ENCODE measurements at regions not wholly inside any gene's neighbourhood (a gene's known extent, or its start where the extent isn't known, plus 50 kb on each side); places are given as distances from the start of the nearest gene placed in this dataset.
"Not testable (repeated sequence)": the region's sequence is repeated elsewhere in the genome, so short reads cannot be mapped to it uniquely, and the experiment has no call there.

DNA sequence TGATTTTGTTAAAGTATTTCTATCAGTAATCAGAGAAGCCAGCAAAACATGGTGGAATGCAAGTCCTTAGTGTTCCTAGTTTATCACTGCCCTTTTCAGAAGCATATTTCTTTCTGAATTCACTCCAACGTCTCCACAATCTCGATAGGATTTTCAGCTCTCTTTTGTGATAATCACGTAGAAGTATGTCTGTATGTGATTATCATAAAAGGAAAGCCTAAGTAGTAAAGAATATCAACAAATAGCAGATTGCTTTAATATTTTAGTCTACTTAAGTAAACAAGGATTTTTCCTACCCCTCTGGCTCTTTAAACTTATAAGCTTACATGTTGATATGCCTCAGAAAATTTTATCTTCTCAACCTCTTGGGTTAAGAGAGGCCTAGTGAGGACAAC lies 147.4 kb upstream of the NUDT4 start:
- peaks cover 16% of the 10 kb centered on the region for H3K4me1 ChIP-seq (ENCODE audit: control insufficient read depth, insufficient read depth, low read length, unreplicated experiment)
- peaks cover 6% of the 10 kb centered on the region; the same call in 1 of the 2 replicates for H3K36me3 ChIP-seq (ENCODE audit: insufficient read depth, low read length)
- H3K4me3 ChIP-seq (ENCODE audit: low read depth, low read length), result 0 out of 2 replicates have a peak overlapping the region, but pooled peaks have one; percentile 21
- H2AFZ ChIP-seq (ENCODE audit: low read length, unreplicated experiment), result peak overlapping the region; percentile 74
- no peaks in the 10 kb centered on the region for H3K79me2 ChIP-seq (ENCODE audit: control insufficient read depth, insufficient read depth, low read length, unreplicated experiment)
- peak overlapping the region; percentile 80 for H3K27ac ChIP-seq (ENCODE audit: low read depth, low read length)
- H3K27me3 ChIP-seq (ENCODE audit: insufficient read depth, low read length), result no peaks in the 10 kb centered on the region

- Histone ChIP-seq H3K4me3 (ENCODE audit: low read depth, low read length) (no peak overlapping the region), H3K79me2 (ENCODE audit: control insufficient read depth, insufficient read depth, low read length, unreplicated experiment) (no peaks in the 10 kb centered on the region), H3K36me3 (ENCODE audit: insufficient read depth, low read length) (peaks cover 6% of the 10 kb centered on the region; the same call in 1 of the 2 replicates)
Observed at GRCh38 chr12:93231938-93232337, 145.8 kb upstream of the NUDT4 start.

GRCh38 chr12:93234641-93235040 lies 143.1 kb upstream of the NUDT4 start:
- Histone ChIP-seq H3K36me3 (ENCODE audit: insufficient read depth, low read length) (no peaks in the 10 kb centered on the region), H3K27ac (ENCODE audit: low read depth, low read length) (no peak overlapping the region), H3K27me3 (ENCODE audit: insufficient read depth, low read length) (no peaks in the 10 kb centered on the region), H2AFZ (ENCODE audit: low read length, unreplicated experiment) (no peak overlapping the region), H3K79me2 (ENCODE audit: control insufficient read depth, insufficient read depth, low read length, unreplicated experiment) (no peaks in the 10 kb centered on the region), H3K4me1 (ENCODE audit: control insufficient read depth, insufficient read depth, low read length, unreplicated experiment) (peaks cover 9% of the 10 kb centered on the region), H3K4me3 (ENCODE audit: low read depth, low read length) (no peak overlapping the region)

More at GRCh38 chr12:93231938-93232337, 145.8 kb upstream of the NUDT4 start:
- no peak overlapping the region for H2AFZ ChIP-seq (ENCODE audit: low read length, unreplicated experiment)
- H3K27ac ChIP-seq (ENCODE audit: low read depth, low read length), result no peak overlapping the region
- H3K4me1 ChIP-seq (ENCODE audit: control insufficient read depth, insufficient read depth, low read length, unreplicated experiment), result peaks cover 16% of the 10 kb centered on the region
- no peaks in the 10 kb centered on the region for H3K27me3 ChIP-seq (ENCODE audit: insufficient read depth, low read length)

GRCh38 chr12:93235881-93236280 lies 141.8 kb upstream of the NUDT4 start:
- no peaks in the 10 kb centered on the region for H3K36me3 ChIP-seq (ENCODE audit: insufficient read depth, low read length)
- H3K27me3 ChIP-seq (ENCODE audit: insufficient read depth, low read length), result no peaks in the 10 kb centered on the region
- H3K27ac ChIP-seq (ENCODE audit: low read depth, low read length), result no peak overlapping the region
- no peak overlapping the region for H2AFZ ChIP-seq (ENCODE audit: low read length, unreplicated experiment)
- no peak overlapping the region for H3K4me3 ChIP-seq (ENCODE audit: low read depth, low read length)
- no peaks in the 10 kb centered on the region for H3K79me2 ChIP-seq (ENCODE audit: control insufficient read depth, insufficient read depth, low read length, unreplicated experiment)
- H3K4me1 ChIP-seq (ENCODE audit: control insufficient read depth, insufficient read depth, low read length, unreplicated experiment), result no peaks in the 10 kb centered on the region

GRCh38 chr12:93237235-93237915 lies 140.3 kb upstream of the NUDT4 start:
- H3K27me3 ChIP-seq (ENCODE audit: insufficient read depth, low read length), result no peaks in the 10 kb centered on the region
- H3K4me1 ChIP-seq (ENCODE audit: control insufficient read depth, insufficient read depth, low read length, unreplicated experiment), result no peaks in the 10 kb centered on the region
- H3K79me2 ChIP-seq (ENCODE audit: control insufficient read depth, insufficient read depth, low read length, unreplicated experiment), result no peaks in the 10 kb centered on the region
- no peak overlapping the region for H3K4me3 ChIP-seq (ENCODE audit: low read depth, low read length)
- no peak overlapping the region for H2AFZ ChIP-seq (ENCODE audit: low read length, unreplicated experiment)
- no peaks in the 10 kb centered on the region for H3K36me3 ChIP-seq (ENCODE audit: insufficient read depth, low read length)
- H3K27ac ChIP-seq (ENCODE audit: low read depth, low read length), result no peak overlapping the region

- not testable (repeated sequence) for H3K27ac ChIP-seq (ENCODE audit: low read depth, low read length); H3K36me3 ChIP-seq (ENCODE audit: insufficient read depth, low read length); H3K79me2 ChIP-seq (ENCODE audit: control insufficient read depth, insufficient read depth, low read length, unreplicated experiment); H3K4me1 ChIP-seq (ENCODE audit: control insufficient read depth, insufficient read depth, low read length, unreplicated experiment); H3K27me3 ChIP-seq (ENCODE audit: insufficient read depth, low read length); H3K4me3 ChIP-seq (ENCODE audit: low read depth, low read length); H2AFZ ChIP-seq (ENCODE audit: low read length, unreplicated experiment)
Observed at GRCh38 chr12:93238512-93239262, 139.0 kb upstream of the NUDT4 start.

- H2AFZ ChIP-seq (ENCODE audit: low read length, unreplicated experiment); H3K27ac ChIP-seq (ENCODE audit: low read depth, low read length); H3K4me3 ChIP-seq (ENCODE audit: low read depth, low read length); H3K36me3 ChIP-seq (ENCODE audit: insufficient read depth, low read length); H3K27me3 ChIP-seq (ENCODE audit: insufficient read depth, low read length); H3K79me2 ChIP-seq (ENCODE audit: control insufficient read depth, insufficient read depth, low read length, unreplicated experiment): not testable (repeated sequence)
- H3K4me1 ChIP-seq (ENCODE audit: control insufficient read depth, insufficient read depth, low read length, unreplicated experiment), result peaks cover 12% of the 10 kb centered on the region
Observed at GRCh38 chr12:93239789-93240188, 137.9 kb upstream of the NUDT4 start.

DNA sequence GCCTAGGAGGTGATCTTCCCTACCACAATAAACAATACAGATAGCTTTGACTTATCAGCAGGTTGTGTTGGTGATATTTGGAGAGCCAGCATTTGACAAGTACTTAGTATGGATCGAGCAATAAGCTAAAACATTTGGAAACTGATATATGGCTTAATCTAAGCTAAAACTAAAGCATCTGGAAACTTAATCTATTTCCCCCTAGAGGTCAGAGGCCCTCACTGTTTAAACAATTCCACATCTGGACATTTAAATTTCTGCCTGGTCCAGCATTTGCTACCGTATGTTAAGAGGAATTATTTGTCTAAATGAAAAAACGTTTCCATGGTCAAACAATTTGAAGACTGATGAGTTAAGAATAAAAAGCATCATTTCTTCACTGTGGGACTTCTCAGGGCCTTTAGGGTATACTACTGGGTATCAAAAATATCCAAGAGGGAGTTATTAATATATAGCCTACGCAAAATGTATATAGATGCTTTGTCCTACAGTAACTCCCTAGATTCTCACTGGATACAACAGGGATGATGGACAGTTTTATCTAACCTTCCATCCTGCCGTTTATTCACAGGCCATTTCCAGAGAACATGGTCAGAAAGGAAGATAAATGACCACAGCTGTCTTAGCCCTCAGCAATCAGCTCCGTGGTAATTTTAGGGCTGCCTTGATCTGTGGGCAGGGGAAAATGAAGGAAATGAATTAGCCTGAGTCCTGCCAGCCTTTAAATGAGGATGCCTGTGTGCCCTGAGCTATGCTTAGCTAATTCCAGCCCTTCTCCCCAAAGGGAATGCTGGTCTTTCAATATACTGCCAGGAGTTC lies 135.4 kb upstream of the NUDT4 start:
- Histone ChIP-seq H3K4me3 (ENCODE audit: low read depth, low read length) (no peak overlapping the region), H2AFZ (ENCODE audit: low read length, unreplicated experiment) (no peak overlapping the region), H3K27me3 (ENCODE audit: insufficient read depth, low read length) (no peaks in the 10 kb centered on the region), H3K4me1 (ENCODE audit: control insufficient read depth, insufficient read depth, low read length, unreplicated experiment) (peaks cover 14% of the 10 kb centered on the region), H3K27ac (ENCODE audit: low read depth, low read length) (no peak overlapping the region), H3K79me2 (ENCODE audit: control insufficient read depth, insufficient read depth, low read length, unreplicated experiment) (no peaks in the 10 kb centered on the region), H3K36me3 (ENCODE audit: insufficient read depth, low read length) (no peaks in the 10 kb centered on the region)

- no peaks in the 10 kb centered on the region for H3K36me3 ChIP-seq (ENCODE audit: insufficient read depth, low read length)
- no peak overlapping the region for H3K4me3 ChIP-seq (ENCODE audit: low read depth, low read length)
- no peaks in the 10 kb centered on the region for H3K27me3 ChIP-seq (ENCODE audit: insufficient read depth, low read length)
- H3K27ac ChIP-seq (ENCODE audit: low read depth, low read length), result no peak overlapping the region
- H3K4me1 ChIP-seq (ENCODE audit: control insufficient read depth, insufficient read depth, low read length, unreplicated experiment), result peaks cover 14% of the 10 kb centered on the region
- no peaks in the 10 kb centered on the region for H3K79me2 ChIP-seq (ENCODE audit: control insufficient read depth, insufficient read depth, low read length, unreplicated experiment)
- H2AFZ ChIP-seq (ENCODE audit: low read length, unreplicated experiment), result no peak overlapping the region
Observed at GRCh38 chr12:93243382-93243688, 134.4 kb upstream of the NUDT4 start.

DNA sequence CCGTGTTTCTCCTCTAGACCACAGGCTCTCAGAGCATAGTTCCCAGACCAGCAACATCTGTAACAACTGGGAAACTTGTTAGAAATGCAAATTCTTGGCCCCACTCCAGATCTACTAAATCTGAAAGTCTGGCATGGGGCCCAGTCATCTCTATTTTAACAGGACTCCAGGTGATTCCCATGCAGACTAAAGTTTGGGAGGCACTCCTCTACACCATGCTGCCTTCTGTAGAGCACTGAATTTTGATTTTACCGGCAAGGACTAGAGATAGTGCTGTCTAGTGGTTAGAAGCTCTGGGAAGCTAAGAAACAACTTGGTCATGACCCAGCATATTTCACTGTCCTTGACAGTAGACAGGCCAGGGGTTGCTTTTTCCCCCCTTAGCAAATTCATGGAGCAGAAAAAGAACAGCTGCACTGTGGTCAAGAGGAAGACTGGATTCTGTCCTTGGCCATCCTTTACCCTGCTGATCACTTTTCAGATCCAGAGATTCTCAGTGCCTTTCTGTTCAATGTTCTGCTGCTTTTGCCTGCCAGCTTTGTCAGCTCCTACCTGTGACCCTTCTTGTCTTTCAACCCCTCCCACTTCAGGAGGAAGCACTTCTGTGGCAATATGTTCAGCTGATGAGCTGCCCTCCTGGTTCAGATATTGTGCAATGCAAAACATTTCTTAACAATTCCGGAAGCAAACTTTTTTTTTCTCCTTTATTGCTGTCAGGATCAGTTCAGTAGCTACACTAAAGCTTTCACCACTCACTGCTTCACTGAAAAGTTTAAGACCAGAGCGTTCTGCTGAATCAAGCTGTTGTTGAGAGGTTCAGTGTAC lies 133.8 kb upstream of the NUDT4 start:
- H3K4me3 ChIP-seq (ENCODE audit: low read depth, low read length), result no peak overlapping the region

More for the DNA sequence above, 133.8 kb upstream of the NUDT4 start:
- Histone ChIP-seq H2AFZ (ENCODE audit: low read length, unreplicated experiment) (no peak overlapping the region), H3K4me1 (ENCODE audit: control insufficient read depth, insufficient read depth, low read length, unreplicated experiment) (peaks cover 14% of the 10 kb centered on the region), H3K27ac (ENCODE audit: low read depth, low read length) (peak overlapping the region; percentile 12; the same call in 1 of the 2 replicates), H3K36me3 (ENCODE audit: insufficient read depth, low read length) (no peaks in the 10 kb centered on the region), H3K79me2 (ENCODE audit: control insufficient read depth, insufficient read depth, low read length, unreplicated experiment) (no peaks in the 10 kb centered on the region), H3K27me3 (ENCODE audit: insufficient read depth, low read length) (no peaks in the 10 kb centered on the region)
